ENCODE measurements at regions not wholly inside any gene's neighbourhood (a gene's known extent, or its start where the extent isn't known, plus 50 kb on each side); places are given as distances from the start of the nearest gene placed in this dataset.

DNA sequence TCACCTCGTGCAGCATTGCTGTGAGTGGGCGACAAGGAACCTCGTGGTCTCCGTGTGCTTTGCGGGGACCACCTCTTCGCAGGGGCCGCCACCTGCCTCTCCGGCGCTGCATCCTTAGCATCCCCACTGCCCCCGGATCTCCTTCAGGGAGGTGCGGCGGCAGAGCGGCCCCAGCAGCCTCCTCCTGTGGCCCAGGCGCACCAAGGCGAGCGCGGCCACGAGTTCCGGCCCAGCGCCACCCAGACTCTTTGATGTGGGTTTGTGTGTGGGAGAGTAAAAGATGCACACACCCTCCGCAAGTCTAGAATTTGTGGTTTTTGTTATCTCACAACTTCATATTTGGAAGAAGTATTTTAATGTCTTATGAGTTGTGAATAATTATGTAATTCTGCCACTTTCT lies 118.8 kb upstream of the DIO3 start:
- Histone ChIP-seq H4K20me1 (replicated peaks; ENCODE audit: insufficient read depth) (no peaks in the 10 kb centered on the region; the same call in 1 of the 2 replicates), H3K9me2 (ENCODE audit: insufficient read depth) (no peaks in the 10 kb centered on the region), H2AFZ (no peak overlapping the region), H3K27ac (ENCODE audit: low read depth) (no peak overlapping the region), H3K4me2 (no peak overlapping the region), H3K4me1 (ENCODE audit: insufficient read depth) (no peaks in the 10 kb centered on the region), H3F3A (replicated peaks; ENCODE audit: low read depth) (no peaks in the 10 kb centered on the region), H3K36me3 (ENCODE audit: insufficient read depth) (no peaks in the 10 kb centered on the region), H3K27me3 (ENCODE audit: insufficient read depth) (no peaks in the 10 kb centered on the region), H3K4me3 (no peak overlapping the region), H3K79me2 (replicated peaks; ENCODE audit: insufficient read depth) (no peaks in the 10 kb centered on the region)
- H3K27me3 Mint-ChIP-seq (ENCODE audit: insufficient read depth, low read depth, poor library complexity) = peaks cover 2% of the 10 kb centered on the region
- no peaks in the 10 kb centered on the region for H3K9me3 Mint-ChIP-seq
- DNase-seq (ENCODE audit: low spot score) (no peak), ATAC-seq (no peak)
- H3K36me3 Mint-ChIP-seq (ENCODE audit: low read depth) = no peaks in the 10 kb centered on the region
- H3K27ac Mint-ChIP-seq = no peak overlapping the region
- no peak overlapping the region for H3K4me3 Mint-ChIP-seq
- TF ChIP-seq, protein P1, sequence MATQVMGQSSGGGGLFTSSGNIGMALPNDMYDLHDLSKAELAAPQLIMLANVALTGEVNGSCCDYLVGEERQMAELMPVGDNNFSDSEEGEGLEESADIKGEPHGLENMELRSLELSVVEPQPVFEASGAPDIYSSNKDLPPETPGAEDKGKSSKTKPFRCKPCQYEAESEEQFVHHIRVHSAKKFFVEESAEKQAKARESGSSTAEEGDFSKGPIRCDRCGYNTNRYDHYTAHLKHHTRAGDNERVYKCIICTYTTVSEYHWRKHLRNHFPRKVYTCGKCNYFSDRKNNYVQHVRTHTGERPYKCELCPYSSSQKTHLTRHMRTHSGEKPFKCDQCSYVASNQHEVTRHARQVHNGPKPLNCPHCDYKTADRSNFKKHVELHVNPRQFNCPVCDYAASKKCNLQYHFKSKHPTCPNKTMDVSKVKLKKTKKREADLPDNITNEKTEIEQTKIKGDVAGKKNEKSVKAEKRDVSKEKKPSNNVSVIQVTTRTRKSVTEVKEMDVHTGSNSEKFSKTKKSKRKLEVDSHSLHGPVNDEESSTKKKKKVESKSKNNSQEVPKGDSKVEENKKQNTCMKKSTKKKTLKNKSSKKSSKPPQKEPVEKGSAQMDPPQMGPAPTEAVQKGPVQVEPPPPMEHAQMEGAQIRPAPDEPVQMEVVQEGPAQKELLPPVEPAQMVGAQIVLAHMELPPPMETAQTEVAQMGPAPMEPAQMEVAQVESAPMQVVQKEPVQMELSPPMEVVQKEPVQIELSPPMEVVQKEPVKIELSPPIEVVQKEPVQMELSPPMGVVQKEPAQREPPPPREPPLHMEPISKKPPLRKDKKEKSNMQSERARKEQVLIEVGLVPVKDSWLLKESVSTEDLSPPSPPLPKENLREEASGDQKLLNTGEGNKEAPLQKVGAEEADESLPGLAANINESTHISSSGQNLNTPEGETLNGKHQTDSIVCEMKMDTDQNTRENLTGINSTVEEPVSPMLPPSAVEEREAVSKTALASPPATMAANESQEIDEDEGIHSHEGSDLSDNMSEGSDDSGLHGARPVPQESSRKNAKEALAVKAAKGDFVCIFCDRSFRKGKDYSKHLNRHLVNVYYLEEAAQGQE (IDR thresholded peaks at IDR 0.05; ENCODE audit: unreplicated experiment) = no peak
- TF ChIP-seq NANOG (IDR thresholded peaks at IDR 0.05; ENCODE audit: borderline replicate concordance) = no peak
- no peak for TF ChIP-seq ZNF114 (CRISPR knock-in tag; IDR thresholded peaks at IDR 0.05)
- TF ChIP-seq, protein P2, sequence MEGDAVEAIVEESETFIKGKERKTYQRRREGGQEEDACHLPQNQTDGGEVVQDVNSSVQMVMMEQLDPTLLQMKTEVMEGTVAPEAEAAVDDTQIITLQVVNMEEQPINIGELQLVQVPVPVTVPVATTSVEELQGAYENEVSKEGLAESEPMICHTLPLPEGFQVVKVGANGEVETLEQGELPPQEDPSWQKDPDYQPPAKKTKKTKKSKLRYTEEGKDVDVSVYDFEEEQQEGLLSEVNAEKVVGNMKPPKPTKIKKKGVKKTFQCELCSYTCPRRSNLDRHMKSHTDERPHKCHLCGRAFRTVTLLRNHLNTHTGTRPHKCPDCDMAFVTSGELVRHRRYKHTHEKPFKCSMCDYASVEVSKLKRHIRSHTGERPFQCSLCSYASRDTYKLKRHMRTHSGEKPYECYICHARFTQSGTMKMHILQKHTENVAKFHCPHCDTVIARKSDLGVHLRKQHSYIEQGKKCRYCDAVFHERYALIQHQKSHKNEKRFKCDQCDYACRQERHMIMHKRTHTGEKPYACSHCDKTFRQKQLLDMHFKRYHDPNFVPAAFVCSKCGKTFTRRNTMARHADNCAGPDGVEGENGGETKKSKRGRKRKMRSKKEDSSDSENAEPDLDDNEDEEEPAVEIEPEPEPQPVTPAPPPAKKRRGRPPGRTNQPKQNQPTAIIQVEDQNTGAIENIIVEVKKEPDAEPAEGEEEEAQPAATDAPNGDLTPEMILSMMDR (conservative IDR thresholded peaks at IDR 0.05; ENCODE audit: low read depth in 2 of 2) = no peak
- TF ChIP-seq, protein P3, sequence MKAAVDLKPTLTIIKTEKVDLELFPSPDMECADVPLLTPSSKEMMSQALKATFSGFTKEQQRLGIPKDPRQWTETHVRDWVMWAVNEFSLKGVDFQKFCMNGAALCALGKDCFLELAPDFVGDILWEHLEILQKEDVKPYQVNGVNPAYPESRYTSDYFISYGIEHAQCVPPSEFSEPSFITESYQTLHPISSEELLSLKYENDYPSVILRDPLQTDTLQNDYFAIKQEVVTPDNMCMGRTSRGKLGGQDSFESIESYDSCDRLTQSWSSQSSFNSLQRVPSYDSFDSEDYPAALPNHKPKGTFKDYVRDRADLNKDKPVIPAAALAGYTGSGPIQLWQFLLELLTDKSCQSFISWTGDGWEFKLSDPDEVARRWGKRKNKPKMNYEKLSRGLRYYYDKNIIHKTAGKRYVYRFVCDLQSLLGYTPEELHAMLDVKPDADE (IDR thresholded peaks at IDR 0.05) = no peak
- TF ChIP-seq, protein P4, sequence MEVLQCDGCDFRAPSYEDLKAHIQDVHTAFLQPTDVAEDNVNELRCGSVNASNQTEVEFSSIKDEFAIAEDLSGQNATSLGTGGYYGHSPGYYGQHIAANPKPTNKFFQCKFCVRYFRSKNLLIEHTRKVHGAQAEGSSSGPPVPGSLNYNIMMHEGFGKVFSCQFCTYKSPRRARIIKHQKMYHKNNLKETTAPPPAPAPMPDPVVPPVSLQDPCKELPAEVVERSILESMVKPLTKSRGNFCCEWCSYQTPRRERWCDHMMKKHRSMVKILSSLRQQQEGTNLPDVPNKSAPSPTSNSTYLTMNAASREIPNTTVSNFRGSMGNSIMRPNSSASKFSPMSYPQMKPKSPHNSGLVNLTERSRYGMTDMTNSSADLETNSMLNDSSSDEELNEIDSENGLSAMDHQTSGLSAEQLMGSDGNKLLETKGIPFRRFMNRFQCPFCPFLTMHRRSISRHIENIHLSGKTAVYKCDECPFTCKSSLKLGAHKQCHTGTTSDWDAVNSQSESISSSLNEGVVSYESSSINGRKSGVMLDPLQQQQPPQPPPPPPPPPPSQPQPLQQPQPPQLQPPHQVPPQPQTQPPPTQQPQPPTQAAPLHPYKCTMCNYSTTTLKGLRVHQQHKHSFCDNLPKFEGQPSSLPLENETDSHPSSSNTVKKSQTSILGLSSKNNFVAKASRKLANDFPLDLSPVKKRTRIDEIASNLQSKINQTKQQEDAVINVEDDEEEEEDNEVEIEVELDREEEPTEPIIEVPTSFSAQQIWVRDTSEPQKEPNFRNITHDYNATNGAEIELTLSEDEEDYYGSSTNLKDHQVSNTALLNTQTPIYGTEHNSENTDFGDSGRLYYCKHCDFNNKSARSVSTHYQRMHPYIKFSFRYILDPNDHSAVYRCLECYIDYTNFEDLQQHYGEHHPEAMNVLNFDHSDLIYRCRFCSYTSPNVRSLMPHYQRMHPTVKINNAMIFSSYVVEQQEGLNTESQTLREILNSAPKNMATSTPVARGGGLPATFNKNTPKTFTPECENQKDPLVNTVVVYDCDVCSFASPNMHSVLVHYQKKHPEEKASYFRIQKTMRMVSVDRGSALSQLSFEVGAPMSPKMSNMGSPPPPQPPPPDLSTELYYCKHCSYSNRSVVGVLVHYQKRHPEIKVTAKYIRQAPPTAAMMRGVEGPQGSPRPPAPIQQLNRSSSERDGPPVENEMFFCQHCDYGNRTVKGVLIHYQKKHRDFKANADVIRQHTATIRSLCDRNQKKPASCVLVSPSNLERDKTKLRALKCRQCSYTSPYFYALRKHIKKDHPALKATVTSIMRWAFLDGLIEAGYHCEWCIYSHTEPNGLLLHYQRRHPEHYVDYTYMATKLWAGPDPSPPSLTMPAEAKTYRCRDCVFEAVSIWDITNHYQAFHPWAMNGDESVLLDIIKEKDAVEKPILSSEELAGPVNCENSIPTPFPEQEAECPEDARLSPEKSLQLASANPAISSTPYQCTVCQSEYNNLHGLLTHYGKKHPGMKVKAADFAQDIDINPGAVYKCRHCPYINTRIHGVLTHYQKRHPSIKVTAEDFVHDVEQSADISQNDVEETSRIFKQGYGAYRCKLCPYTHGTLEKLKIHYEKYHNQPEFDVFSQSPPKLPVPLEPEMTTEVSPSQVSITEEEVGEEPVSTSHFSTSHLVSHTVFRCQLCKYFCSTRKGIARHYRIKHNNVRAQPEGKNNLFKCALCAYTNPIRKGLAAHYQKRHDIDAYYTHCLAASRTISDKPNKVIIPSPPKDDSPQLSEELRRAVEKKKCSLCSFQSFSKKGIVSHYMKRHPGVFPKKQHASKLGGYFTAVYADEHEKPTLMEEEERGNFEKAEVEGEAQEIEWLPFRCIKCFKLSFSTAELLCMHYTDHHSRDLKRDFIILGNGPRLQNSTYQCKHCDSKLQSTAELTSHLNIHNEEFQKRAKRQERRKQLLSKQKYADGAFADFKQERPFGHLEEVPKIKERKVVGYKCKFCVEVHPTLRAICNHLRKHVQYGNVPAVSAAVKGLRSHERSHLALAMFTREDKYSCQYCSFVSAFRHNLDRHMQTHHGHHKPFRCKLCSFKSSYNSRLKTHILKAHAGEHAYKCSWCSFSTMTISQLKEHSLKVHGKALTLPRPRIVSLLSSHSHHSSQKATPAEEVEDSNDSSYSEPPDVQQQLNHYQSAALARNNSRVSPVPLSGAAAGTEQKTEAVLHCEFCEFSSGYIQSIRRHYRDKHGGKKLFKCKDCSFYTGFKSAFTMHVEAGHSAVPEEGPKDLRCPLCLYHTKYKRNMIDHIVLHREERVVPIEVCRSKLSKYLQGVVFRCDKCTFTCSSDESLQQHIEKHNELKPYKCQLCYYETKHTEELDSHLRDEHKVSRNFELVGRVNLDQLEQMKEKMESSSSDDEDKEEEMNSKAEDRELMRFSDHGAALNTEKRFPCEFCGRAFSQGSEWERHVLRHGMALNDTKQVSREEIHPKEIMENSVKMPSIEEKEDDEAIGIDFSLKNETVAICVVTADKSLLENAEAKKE (CRISPR knock-in tag; IDR thresholded peaks at IDR 0.05) = no peak
- no peak for TF ChIP-seq ZNF331 (CRISPR knock-in tag; IDR thresholded peaks at IDR 0.05; ENCODE audit: low read depth)
- peaks cover 9% of the 10 kb centered on the region; the same call in 2 of the 3 replicates for H3K4me1 Mint-ChIP-seq
